H9 (cell line): ENCODE measurements at regions not wholly inside any gene's neighbourhood (a gene's known extent, or its start where the extent isn't known, plus 50 kb on each side); places are given as distances from the start of the nearest gene placed in this dataset.

Source experiments
- DNase-seq: peaks from one replicate; pipeline ENCODE4 v3.0.0-alpha.2; 2017
- H2AFZ ChIP-seq: one replicate; pipeline ENCODE4 v1.6.1; 2013; ENCODE audit warnings: mild to moderate bottlenecking, low read length, control low read depth, moderate library complexity
- H2AK5ac ChIP-seq: 2 replicates; pipeline ENCODE4 v1.6.1; 2013; ENCODE audit warnings: low read length, control low read depth, mixed read lengths; ENCODE audit not compliant: insufficient read length
- H2BK120ac ChIP-seq: one replicate; pipeline ENCODE4 v1.6.1; 2013; ENCODE audit warnings: low read depth, mild to moderate bottlenecking, low read length, control low read depth, inconsistent platforms; ENCODE audit not compliant: poor library complexity, severe bottlenecking
- H2BK12ac ChIP-seq: 2 replicates; pipeline ENCODE4 v1.6.1; 2013; ENCODE audit warnings: low read length, control low read depth, mixed read lengths, low read depth; ENCODE audit not compliant: insufficient read length
- H2BK15ac ChIP-seq: 2 replicates; pipeline ENCODE4 v1.6.1; 2013; ENCODE audit warnings: low read depth, low read length, control low read depth
- H2BK20ac ChIP-seq: one replicate; pipeline ENCODE4 v1.6.1; 2013; ENCODE audit warnings: low read depth, mild to moderate bottlenecking, low read length, control low read depth, inconsistent platforms; ENCODE audit not compliant: poor library complexity, severe bottlenecking
- H2BK5ac ChIP-seq: 2 replicates; pipeline ENCODE4 v1.6.1; 2013; ENCODE audit warnings: low read length, control low read depth, mixed read lengths; ENCODE audit not compliant: insufficient read length
- H3K14ac ChIP-seq: 2 replicates; pipeline ENCODE4 v1.6.1; 2013; ENCODE audit warnings: low read length, control low read depth; ENCODE audit not compliant: insufficient read depth
- H3K18ac ChIP-seq: 2 replicates; pipeline ENCODE4 v1.6.1; 2013; ENCODE audit warnings: low read depth, mild to moderate bottlenecking, mixed read lengths, low read length, control low read depth; ENCODE audit not compliant: insufficient read length
- H3K23ac ChIP-seq: 2 replicates; pipeline ENCODE4 v1.6.1; 2013; ENCODE audit warnings: low read length, control low read depth, mixed read lengths, low read depth; ENCODE audit not compliant: insufficient read length
- H3K23me2 ChIP-seq: 2 replicates; pipeline ENCODE4 v1.6.1; 2013; ENCODE audit warnings: low read depth, mild to moderate bottlenecking, mixed read lengths, low read length, control low read depth; ENCODE audit not compliant: insufficient read length, poor library complexity, severe bottlenecking
- H3K27ac ChIP-seq: 2 replicates; pipeline ENCODE4 v1.5.1; 2013; ENCODE audit warnings: low read length, control low read depth, mixed read lengths, low read depth; ENCODE audit not compliant: insufficient read length
- H3K27me3 ChIP-seq: 2 replicates; pipeline ENCODE4 v1.6.1; 2013; ENCODE audit warnings: low read length, control low read depth, inconsistent platforms; ENCODE audit not compliant: insufficient read depth
- H3K4ac ChIP-seq: 2 replicates; pipeline ENCODE4 v1.6.1; 2013; ENCODE audit warnings: low read depth, mild to moderate bottlenecking, control low read depth, inconsistent platforms, low read length, moderate library complexity
- H3K4me1 ChIP-seq: 2 replicates; pipeline ENCODE4 v1.6.1; 2013; ENCODE audit warnings: low read length, control low read depth, inconsistent platforms; ENCODE audit not compliant: insufficient read depth
- H3K4me2 ChIP-seq: 2 replicates; pipeline ENCODE4 v1.6.1; 2013; ENCODE audit warnings: low read length, control low read depth, mixed read lengths; ENCODE audit not compliant: insufficient read length, insufficient read depth
- H3K56ac ChIP-seq: 2 replicates; pipeline ENCODE4 v1.6.1; 2013; ENCODE audit warnings: low read depth, mild to moderate bottlenecking, mixed read lengths, low read length, control low read depth; ENCODE audit not compliant: insufficient read length
- H3K79me1 ChIP-seq: 2 replicates; pipeline ENCODE4 v1.6.1; 2013; ENCODE audit warnings: low read depth, mild to moderate bottlenecking, moderate library complexity, low read length, control low read depth, inconsistent platforms; ENCODE audit not compliant: insufficient read depth, poor library complexity, severe bottlenecking
- H3K79me2 ChIP-seq: 2 replicates; pipeline ENCODE4 v1.6.1; 2013; ENCODE audit warnings: low read length, control low read depth, inconsistent platforms; ENCODE audit not compliant: insufficient read depth
- H3K9ac ChIP-seq: 2 replicates; pipeline ENCODE4 v1.6.1; 2013; ENCODE audit warnings: low read length, control low read depth, mixed read lengths; ENCODE audit not compliant: insufficient read length; ENCODE audit errors: extremely low read depth
- H3K9me3 ChIP-seq: one replicate; pipeline ENCODE4 v1.6.1; 2013; ENCODE audit warnings: low read depth, low read length, inconsistent platforms; ENCODE audit not compliant: control insufficient read depth
- H3T11ph ChIP-seq: one replicate; pipeline ENCODE4 v1.6.1; 2013; ENCODE audit warnings: mild to moderate bottlenecking, low read length, control low read depth, inconsistent platforms
- H4K20me1 ChIP-seq: one replicate; pipeline ENCODE4 v1.6.1; 2013; ENCODE audit not compliant: control insufficient read depth, insufficient read length, insufficient read depth
- H4K5ac ChIP-seq: 2 replicates; pipeline ENCODE4 v1.6.1; 2013; ENCODE audit warnings: low read depth, mild to moderate bottlenecking, mixed read lengths, low read length, control low read depth; ENCODE audit not compliant: insufficient read length
- H4K8ac ChIP-seq: replicated peaks from 2 replicates; pipeline ENCODE4 v1.6.1; 2013; ENCODE audit warnings: low read length, control low read depth, mixed read lengths, low read depth; ENCODE audit not compliant: insufficient read length
- H4K91ac ChIP-seq: 2 replicates; pipeline ENCODE4 v1.6.1; 2013; ENCODE audit warnings: low read depth, mild to moderate bottlenecking, moderate library complexity, mixed read lengths, low read length, control low read depth; ENCODE audit not compliant: insufficient read length
- H3K27ac Mint-ChIP-seq, 3 experiments: 2 replicates in 2 of 3; 3 replicates in 1 of 3; pipeline ENCODE4 v1.8.0; 2020 to 2021; ENCODE audit warnings: mixed read lengths in 3 of 3, mild to moderate bottlenecking in 1 of 3, moderate library complexity in 1 of 3
- H3K27me3 Mint-ChIP-seq: 2 replicates; pipeline ENCODE4 v1.8.0; 2021; ENCODE audit warnings: low read depth, mild to moderate bottlenecking, moderate library complexity, mixed read lengths
- H3K36me3 Mint-ChIP-seq, 3 experiments: 2 replicates in 2 of 3; 3 replicates in 1 of 3; pipeline ENCODE4 v1.8.0; 2020 to 2021; ENCODE audit warnings: low read depth in 3 of 3, mixed read lengths in 3 of 3; ENCODE audit not compliant: insufficient read depth in 1 of 3
- H3K4me1 Mint-ChIP-seq, 2 experiments: 2 replicates each; pipeline ENCODE4 v1.8.0; 2020; ENCODE audit warnings: mixed read lengths in 2 of 2
- H3K4me3 Mint-ChIP-seq, 2 experiments: 2 replicates in 1 of 2; 3 replicates in 1 of 2; pipeline ENCODE4 v1.8.0; 2020 to 2021; ENCODE audit warnings: mild to moderate bottlenecking in 2 of 2, mixed read lengths in 2 of 2, moderate library complexity in 1 of 2
- H3K9me3 Mint-ChIP-seq, 2 experiments: 2 replicates in 1 of 2; 3 replicates in 1 of 2; pipeline ENCODE4 v1.8.0; 2020; ENCODE audit warnings: mild to moderate bottlenecking in 2 of 2, mixed read lengths in 2 of 2, moderate library complexity in 1 of 2
- WGBS: extraction: QIAGEN DNeasy Blood & Tissue Kit; methylation state at CpG from one replicate; pipeline ENCODE4 v1.1.7; 2013; ENCODE audit warnings: missing lambda C conversion rate, low lambda C conversion rate, mixed read lengths; ENCODE audit not compliant: insufficient read length; ENCODE audit errors: extremely low coverage; 5-methylcytosine and 5-hydroxymethylcytosine counted together
- TF ChIP-seq, protein P1 (sequence below): fragments of 200-600 bp; sonication (generic); conservative IDR thresholded peaks from 3 replicates; pipeline ENCODE4 v1.8.0; 2021; ENCODE audit warnings: antibody characterized with exemption, mild to moderate bottlenecking

DNA sequence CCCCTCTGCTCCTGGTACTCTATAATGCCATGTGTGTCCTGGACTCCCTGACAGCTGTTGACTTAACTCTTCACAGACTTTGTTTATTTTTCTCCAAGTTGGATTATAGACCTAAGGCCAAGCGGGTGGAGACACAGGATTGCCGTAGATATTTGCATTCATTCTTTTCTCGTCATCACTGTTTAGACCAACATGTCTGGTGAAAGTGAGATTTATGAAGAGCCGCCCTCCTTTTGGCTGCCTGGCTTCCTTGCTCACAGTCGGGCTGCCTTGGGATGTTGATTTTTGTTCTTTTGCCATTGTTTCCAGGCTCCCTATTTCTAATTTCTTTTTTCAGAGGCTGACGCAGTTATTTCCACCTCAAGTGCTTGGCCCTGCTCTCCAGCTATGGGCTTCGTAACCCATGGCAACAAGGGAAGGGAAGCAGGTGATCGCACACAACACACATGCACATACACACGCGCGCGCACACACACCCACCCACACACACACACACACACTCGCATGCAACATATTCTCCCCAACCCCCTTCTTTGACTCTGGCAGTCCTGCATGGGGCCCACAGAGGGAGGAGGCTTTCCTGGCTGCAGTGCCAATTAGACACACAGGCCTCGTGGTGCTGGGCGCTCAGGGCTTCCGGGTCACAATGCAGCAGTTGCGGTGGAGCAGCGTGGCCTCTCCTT is 296.5 kb downstream of the MTX2 start:
- H4K8ac ChIP-seq, result no peak overlapping the region
- no peaks in the 10 kb centered on the region; the same call in 1 of the 2 replicates for H3K27me3 ChIP-seq
- no peak overlapping the region for H2BK120ac ChIP-seq
- no peak overlapping the region for H3K4me2 ChIP-seq
- no peak overlapping the region for H4K5ac ChIP-seq
- no peak overlapping the region for H2AFZ ChIP-seq
- H3K79me1 ChIP-seq, result no peaks in the 10 kb centered on the region
- H3K14ac ChIP-seq, result no peak overlapping the region
- H2BK12ac ChIP-seq, result no peak overlapping the region
- no peak for DNase-seq
- no peaks in the 10 kb centered on the region for H4K20me1 ChIP-seq
- H3K23me2 ChIP-seq, result no peaks in the 10 kb centered on the region
- H3K9me3 Mint-ChIP-seq, result no peaks in the 10 kb centered on the region
- no peaks in the 10 kb centered on the region for H3K4me1 ChIP-seq
- H3K56ac ChIP-seq, result no peak overlapping the region
- no peaks in the 10 kb centered on the region for H3K4me1 Mint-ChIP-seq
- no peak overlapping the region for H3K27ac ChIP-seq
- H3K18ac ChIP-seq, result no peak overlapping the region
- H3K36me3 Mint-ChIP-seq, result no peaks in the 10 kb centered on the region
- H2BK5ac ChIP-seq, result no peak overlapping the region
- H2AK5ac ChIP-seq, result no peak overlapping the region
- no peak overlapping the region for H3K27ac Mint-ChIP-seq
- no peak overlapping the region for H3K4ac ChIP-seq
- TF ChIP-seq, protein P1, sequence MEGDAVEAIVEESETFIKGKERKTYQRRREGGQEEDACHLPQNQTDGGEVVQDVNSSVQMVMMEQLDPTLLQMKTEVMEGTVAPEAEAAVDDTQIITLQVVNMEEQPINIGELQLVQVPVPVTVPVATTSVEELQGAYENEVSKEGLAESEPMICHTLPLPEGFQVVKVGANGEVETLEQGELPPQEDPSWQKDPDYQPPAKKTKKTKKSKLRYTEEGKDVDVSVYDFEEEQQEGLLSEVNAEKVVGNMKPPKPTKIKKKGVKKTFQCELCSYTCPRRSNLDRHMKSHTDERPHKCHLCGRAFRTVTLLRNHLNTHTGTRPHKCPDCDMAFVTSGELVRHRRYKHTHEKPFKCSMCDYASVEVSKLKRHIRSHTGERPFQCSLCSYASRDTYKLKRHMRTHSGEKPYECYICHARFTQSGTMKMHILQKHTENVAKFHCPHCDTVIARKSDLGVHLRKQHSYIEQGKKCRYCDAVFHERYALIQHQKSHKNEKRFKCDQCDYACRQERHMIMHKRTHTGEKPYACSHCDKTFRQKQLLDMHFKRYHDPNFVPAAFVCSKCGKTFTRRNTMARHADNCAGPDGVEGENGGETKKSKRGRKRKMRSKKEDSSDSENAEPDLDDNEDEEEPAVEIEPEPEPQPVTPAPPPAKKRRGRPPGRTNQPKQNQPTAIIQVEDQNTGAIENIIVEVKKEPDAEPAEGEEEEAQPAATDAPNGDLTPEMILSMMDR, result no peak
- WGBS, result no CpG with 5 or more reads among the region's 18 CpGs
- no peaks in the 10 kb centered on the region for H3K9me3 ChIP-seq
- H2BK15ac ChIP-seq, result no peak overlapping the region
- no peak overlapping the region; a peak in 1 of 5 replicates for H3K4me3 Mint-ChIP-seq
- H3K9ac ChIP-seq, result no peak overlapping the region
- peaks cover 38% of the 10 kb centered on the region for H3K27me3 Mint-ChIP-seq
- H4K91ac ChIP-seq, result no peak overlapping the region
- H2BK20ac ChIP-seq, result no peak overlapping the region
- no peaks in the 10 kb centered on the region for H3K79me2 ChIP-seq
- H3T11ph ChIP-seq, result no peak overlapping the region
- H3K23ac ChIP-seq, result no peak overlapping the region
